Osteocyte (in vitro differentiated cells): ENCODE measurements at regions not wholly inside any gene's neighbourhood (a gene's known extent, or its start where the extent isn't known, plus 50 kb on each side); places are given as distances from the start of the nearest gene placed in this dataset.

Experiments
- DNase-seq: peaks from one replicate; pipeline ENCODE4 v3.0.0; 2021; ENCODE audit warnings: mixed read lengths; ENCODE audit not compliant: unreplicated experiment; ENCODE audit errors: extremely low spot score
- H3K27ac Mint-ChIP-seq: one replicate; pipeline ENCODE4 v1.8.0; 2021; ENCODE audit warnings: mild to moderate bottlenecking, mixed read lengths; ENCODE audit not compliant: unreplicated experiment
- H3K27me3 Mint-ChIP-seq: one replicate; pipeline ENCODE4 v1.8.0; 2021; ENCODE audit warnings: mixed read lengths; ENCODE audit not compliant: unreplicated experiment
- H3K36me3 Mint-ChIP-seq: one replicate; pipeline ENCODE4 v1.8.0; 2021; ENCODE audit warnings: mixed read lengths; ENCODE audit not compliant: unreplicated experiment
- H3K4me1 Mint-ChIP-seq: one replicate; pipeline ENCODE4 v1.8.0; 2021; ENCODE audit warnings: mixed read lengths; ENCODE audit not compliant: unreplicated experiment
- H3K4me3 Mint-ChIP-seq: one replicate; pipeline ENCODE4 v1.8.0; 2021; ENCODE audit warnings: mild to moderate bottlenecking, moderate library complexity, mixed read lengths; ENCODE audit not compliant: unreplicated experiment
- H3K9me3 Mint-ChIP-seq: one replicate; pipeline ENCODE4 v1.8.0; 2021; ENCODE audit warnings: mixed read lengths; ENCODE audit not compliant: unreplicated experiment
- TF ChIP-seq, protein P1 (sequence below): fragments of 200-600 bp; sonication (generic); IDR thresholded peaks from 2 replicates; pipeline ENCODE4 v1.5.0; 2021; ENCODE audit warnings: antibody characterized with exemption, mild to moderate bottlenecking, moderate library complexity

- H3K36me3 Mint-ChIP-seq: no peaks in the 10 kb centered on the region
- no peak overlapping the region for H3K27ac Mint-ChIP-seq
- peaks cover 6% of the 10 kb centered on the region for H3K27me3 Mint-ChIP-seq
Observed at GRCh38 chr15:45780352-45780751, 145.5 kb downstream of the SQOR start.

GRCh38 chr15:45784656-45785055 lies 149.8 kb downstream of the SQOR start:
- DNase-seq: no peak
- H3K27ac Mint-ChIP-seq: no peak overlapping the region
- no peaks in the 10 kb centered on the region for H3K9me3 Mint-ChIP-seq
- no peak overlapping the region for H3K4me3 Mint-ChIP-seq
- TF ChIP-seq, protein P1, sequence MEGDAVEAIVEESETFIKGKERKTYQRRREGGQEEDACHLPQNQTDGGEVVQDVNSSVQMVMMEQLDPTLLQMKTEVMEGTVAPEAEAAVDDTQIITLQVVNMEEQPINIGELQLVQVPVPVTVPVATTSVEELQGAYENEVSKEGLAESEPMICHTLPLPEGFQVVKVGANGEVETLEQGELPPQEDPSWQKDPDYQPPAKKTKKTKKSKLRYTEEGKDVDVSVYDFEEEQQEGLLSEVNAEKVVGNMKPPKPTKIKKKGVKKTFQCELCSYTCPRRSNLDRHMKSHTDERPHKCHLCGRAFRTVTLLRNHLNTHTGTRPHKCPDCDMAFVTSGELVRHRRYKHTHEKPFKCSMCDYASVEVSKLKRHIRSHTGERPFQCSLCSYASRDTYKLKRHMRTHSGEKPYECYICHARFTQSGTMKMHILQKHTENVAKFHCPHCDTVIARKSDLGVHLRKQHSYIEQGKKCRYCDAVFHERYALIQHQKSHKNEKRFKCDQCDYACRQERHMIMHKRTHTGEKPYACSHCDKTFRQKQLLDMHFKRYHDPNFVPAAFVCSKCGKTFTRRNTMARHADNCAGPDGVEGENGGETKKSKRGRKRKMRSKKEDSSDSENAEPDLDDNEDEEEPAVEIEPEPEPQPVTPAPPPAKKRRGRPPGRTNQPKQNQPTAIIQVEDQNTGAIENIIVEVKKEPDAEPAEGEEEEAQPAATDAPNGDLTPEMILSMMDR: no peak
- H3K36me3 Mint-ChIP-seq: no peaks in the 10 kb centered on the region
- peaks cover 14% of the 10 kb centered on the region for H3K27me3 Mint-ChIP-seq
- H3K4me1 Mint-ChIP-seq: no peaks in the 10 kb centered on the region

More at GRCh38 chr15:45780352-45780751, 145.5 kb downstream of the SQOR start:
- Mint-ChIP-seq H3K4me1 (no peaks in the 10 kb centered on the region), H3K4me3 (no peak overlapping the region), H3K9me3 (no peaks in the 10 kb centered on the region)
- DNase-seq: no peak
- TF ChIP-seq, protein P1: no peak

DNA sequence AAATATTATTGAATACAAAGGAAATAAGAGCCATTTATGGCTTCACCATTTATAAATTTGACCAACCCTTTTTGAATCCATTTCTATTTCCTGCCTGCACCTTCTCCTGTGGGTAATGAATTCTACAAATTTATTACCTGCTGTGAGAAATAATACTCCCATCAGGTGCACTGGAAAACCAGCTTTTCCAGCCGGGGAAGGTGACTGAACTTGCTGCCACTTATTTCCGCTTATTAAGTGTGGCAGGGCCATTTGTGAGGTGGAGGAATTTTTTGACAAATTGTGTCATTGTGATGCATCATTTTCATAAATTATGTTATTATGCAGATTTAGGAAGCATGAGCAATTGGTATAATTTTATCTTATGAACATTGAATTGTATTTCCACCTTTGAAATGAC lies 151.1 kb downstream of the SQOR start:
- Mint-ChIP-seq H3K27me3 (peaks cover 14% of the 10 kb centered on the region), H3K4me1 (no peaks in the 10 kb centered on the region), H3K9me3 (no peaks in the 10 kb centered on the region), H3K36me3 (no peaks in the 10 kb centered on the region), H3K4me3 (no peak overlapping the region), H3K27ac (no peak overlapping the region)
- TF ChIP-seq, protein P1: no peak
- no peak for DNase-seq

- DNase-seq: no peak
- no peak overlapping the region for H3K27ac Mint-ChIP-seq
Observed at GRCh38 chr15:45790325-45790943, 155.6 kb downstream of the SQOR start.

GRCh38 chr15:45794304-45794703 lies 159.5 kb downstream of the SQOR start:
- Mint-ChIP-seq H3K9me3 (no peaks in the 10 kb centered on the region), H3K36me3 (no peaks in the 10 kb centered on the region), H3K27me3 (peaks cover 29% of the 10 kb centered on the region), H3K4me1 (no peaks in the 10 kb centered on the region), H3K27ac (no peak overlapping the region), H3K4me3 (no peak overlapping the region)
- DNase-seq: no peak
- TF ChIP-seq, protein P1: no peak

More at GRCh38 chr15:45790325-45790943, 155.6 kb downstream of the SQOR start:
- no peaks in the 10 kb centered on the region for H3K36me3 Mint-ChIP-seq
- H3K4me3 Mint-ChIP-seq: no peak overlapping the region
- peaks cover 33% of the 10 kb centered on the region for H3K27me3 Mint-ChIP-seq
- TF ChIP-seq, protein P1: peak; percentile 52
- H3K9me3 Mint-ChIP-seq: no peaks in the 10 kb centered on the region
- no peaks in the 10 kb centered on the region for H3K4me1 Mint-ChIP-seq
